ENCODE measurements at regions not wholly inside any gene's neighbourhood (a gene's known extent, or its start where the extent isn't known, plus 50 kb on each side); places are given as distances from the start of the nearest gene placed in this dataset.

DNA sequence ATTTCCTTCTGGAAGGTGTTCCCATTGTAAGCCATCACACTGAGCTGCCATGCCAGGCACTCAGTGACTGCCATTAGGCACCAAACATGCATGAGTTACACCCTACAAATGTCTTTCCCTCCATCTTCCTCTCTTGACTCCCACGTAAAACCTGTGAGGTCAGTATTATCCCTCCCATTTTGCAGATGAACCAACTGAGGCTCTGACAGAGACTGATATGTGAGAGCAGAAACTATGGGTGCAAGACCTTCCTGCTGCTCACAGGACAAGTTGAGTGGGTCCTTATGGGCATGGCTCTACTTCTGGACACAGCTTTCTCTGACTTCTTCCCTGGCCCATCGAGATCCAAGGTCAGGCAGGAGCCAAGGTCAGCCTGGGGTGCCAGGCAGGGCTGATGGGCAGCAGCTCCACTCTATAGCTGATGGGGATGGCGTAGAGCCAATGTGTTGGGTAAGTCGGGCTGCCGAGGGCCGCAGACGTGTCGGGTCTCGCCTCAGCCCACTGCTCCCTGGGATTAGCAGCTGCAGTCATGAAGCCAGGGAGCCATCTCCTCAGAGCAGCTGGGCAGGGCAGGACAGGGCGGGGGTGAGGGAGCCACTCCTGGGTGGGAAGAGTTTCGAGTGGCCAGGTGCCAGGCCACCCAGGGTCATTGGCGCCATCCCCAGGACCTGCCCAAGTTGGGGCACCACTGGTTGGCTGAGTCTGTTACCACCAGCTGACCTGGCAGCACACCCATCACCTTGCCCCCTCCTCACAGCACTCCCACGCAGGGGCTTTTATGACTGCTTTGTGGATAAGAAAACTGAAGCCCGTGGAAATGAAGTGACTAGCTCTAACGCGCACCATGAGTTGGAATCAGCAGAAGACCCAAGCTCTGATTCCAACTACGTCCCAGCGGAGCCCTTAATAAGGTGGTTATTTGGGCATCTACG is 117.8 kb upstream of the ZMIZ1 start:
- no peaks in the 10 kb centered on the region for H3K9me3 ChIP-seq
- no peaks in the 10 kb centered on the region for H3K4me1 ChIP-seq
- H3K4me3 ChIP-seq (ENCODE audit: low read depth, low read length) = no peak overlapping the region
- no peaks in the 10 kb centered on the region for H3K27me3 ChIP-seq
- TF ChIP-seq, protein P1, sequence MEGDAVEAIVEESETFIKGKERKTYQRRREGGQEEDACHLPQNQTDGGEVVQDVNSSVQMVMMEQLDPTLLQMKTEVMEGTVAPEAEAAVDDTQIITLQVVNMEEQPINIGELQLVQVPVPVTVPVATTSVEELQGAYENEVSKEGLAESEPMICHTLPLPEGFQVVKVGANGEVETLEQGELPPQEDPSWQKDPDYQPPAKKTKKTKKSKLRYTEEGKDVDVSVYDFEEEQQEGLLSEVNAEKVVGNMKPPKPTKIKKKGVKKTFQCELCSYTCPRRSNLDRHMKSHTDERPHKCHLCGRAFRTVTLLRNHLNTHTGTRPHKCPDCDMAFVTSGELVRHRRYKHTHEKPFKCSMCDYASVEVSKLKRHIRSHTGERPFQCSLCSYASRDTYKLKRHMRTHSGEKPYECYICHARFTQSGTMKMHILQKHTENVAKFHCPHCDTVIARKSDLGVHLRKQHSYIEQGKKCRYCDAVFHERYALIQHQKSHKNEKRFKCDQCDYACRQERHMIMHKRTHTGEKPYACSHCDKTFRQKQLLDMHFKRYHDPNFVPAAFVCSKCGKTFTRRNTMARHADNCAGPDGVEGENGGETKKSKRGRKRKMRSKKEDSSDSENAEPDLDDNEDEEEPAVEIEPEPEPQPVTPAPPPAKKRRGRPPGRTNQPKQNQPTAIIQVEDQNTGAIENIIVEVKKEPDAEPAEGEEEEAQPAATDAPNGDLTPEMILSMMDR (IDR thresholded peaks at IDR 0.05; ENCODE audit: low read depth, low read length) = no peak
- H3K36me3 ChIP-seq = no peaks in the 10 kb centered on the region
- DNase-seq = no peak

DNA sequence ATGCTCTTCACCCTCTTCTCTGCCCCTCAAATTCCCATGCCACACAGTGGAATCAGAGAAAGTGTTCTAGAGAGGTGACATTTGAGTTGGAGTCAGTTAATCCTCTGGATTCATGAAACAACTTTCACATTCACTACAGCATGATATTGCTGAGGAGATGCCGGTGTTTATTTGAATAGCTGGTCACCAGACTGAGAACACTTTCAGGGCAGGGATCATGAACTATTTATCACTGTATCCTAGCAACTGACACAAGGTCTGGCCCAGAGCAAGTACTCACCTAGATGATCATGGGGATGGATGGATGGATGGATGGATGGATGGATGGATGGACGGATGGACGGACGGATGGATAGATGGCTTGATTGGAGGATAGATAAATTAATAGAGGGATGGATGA is 116.7 kb upstream of the ZMIZ1 start:
- Histone ChIP-seq H3K36me3 (no peaks in the 10 kb centered on the region), H3K9me3 (no peaks in the 10 kb centered on the region), H3K27me3 (no peaks in the 10 kb centered on the region), H3K4me3 (ENCODE audit: low read depth, low read length) (no peak overlapping the region), H3K4me1 (no peaks in the 10 kb centered on the region)
- no peak for DNase-seq
- TF ChIP-seq, protein P1 (IDR thresholded peaks at IDR 0.05; ENCODE audit: low read depth, low read length) = no peak

DNA sequence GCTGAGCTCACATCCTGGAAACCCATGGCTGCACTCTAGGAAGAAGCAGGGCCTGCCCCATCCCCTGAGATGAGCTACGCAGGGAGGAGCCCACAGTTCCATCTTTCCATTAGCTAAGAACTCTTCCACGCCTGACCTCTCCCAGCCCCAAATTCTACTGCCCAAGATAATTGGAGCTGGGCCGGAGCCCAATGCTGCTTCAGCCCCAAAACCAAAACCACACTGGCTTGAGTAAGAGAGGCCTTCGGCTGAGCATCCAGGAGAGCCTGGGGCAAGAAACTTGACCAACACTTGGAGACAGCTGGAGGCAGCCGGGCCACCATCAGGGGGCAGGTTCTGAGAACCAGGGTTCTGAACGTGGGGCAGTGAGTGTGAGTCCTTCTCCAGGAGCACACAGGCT is 116.1 kb upstream of the ZMIZ1 start:
- DNase-seq = no peak
- Histone ChIP-seq H3K9me3 (no peaks in the 10 kb centered on the region), H3K4me1 (no peaks in the 10 kb centered on the region), H3K27me3 (no peaks in the 10 kb centered on the region), H3K36me3 (no peaks in the 10 kb centered on the region), H3K4me3 (ENCODE audit: low read depth, low read length) (no peak overlapping the region)
- TF ChIP-seq, protein P1 (IDR thresholded peaks at IDR 0.05; ENCODE audit: low read depth, low read length) = no peak

DNA sequence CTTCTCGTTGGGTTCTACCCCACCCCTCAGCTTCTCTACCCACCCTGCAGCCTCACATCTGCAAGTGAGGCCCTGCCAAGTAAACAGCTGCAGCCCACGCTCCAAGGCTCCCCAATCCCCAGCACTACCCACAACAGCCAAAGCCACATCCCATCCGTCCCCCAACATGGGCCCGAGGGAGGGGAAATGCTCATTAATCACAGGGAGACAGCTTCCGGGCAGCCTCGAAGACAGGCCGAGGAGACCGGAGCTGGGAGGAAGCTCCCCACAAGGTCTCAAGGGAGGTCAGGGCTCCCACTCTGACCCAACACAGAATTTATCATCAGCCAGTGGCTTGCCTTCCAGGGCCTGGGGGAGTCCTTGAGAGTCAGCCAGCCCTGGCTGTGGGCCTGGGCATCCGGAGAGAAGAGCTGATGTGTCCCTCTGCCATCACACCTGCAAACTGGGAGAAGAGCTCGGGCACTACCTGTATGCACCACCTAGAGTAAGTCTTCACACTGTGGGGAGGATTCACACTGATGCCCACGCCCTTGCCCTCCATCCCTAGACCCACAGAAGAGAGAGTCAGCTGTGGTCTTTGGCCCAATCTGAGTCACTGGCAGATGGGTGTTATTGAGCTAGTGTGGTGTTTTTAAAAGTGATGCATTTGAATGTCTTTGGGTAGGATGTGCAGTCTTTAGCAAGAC is 115.5 kb upstream of the ZMIZ1 start:
- Histone ChIP-seq H3K36me3 (no peaks in the 10 kb centered on the region), H3K4me3 (ENCODE audit: low read depth, low read length) (no peak overlapping the region), H3K9me3 (no peaks in the 10 kb centered on the region), H3K4me1 (no peaks in the 10 kb centered on the region), H3K27me3 (no peaks in the 10 kb centered on the region)
- DNase-seq = no peak
- TF ChIP-seq, protein P1 (IDR thresholded peaks at IDR 0.05; ENCODE audit: low read depth, low read length) = no peak

DNA sequence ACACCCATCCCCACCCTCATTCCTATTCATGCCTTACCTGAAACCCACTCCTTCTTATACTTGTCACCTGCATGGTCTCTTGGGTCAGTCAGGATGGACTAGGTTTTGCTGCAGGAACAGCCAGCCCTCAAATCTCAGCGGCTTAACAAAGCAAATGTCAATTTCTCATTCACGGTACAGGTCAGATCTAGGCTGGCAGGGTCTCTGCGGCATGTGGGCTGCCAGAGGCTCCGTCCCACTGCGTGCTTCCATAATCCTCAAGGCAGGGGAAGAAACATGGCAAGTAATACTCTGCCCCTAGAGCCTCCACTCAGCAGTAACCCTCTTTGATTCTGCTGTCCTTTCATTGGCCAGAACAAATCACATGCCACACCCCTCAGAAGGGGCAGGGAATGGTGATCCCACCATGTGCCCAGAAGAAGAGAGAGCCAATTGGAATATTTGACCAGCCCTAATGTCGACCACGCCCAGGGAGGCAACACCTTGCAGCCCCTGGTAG is 114.9 kb upstream of the ZMIZ1 start:
- no peaks in the 10 kb centered on the region for H3K4me1 ChIP-seq
- H3K9me3 ChIP-seq = no peaks in the 10 kb centered on the region
- H3K27me3 ChIP-seq = no peaks in the 10 kb centered on the region
- no peaks in the 10 kb centered on the region for H3K36me3 ChIP-seq
- TF ChIP-seq, protein P1 (IDR thresholded peaks at IDR 0.05; ENCODE audit: low read depth, low read length) = no peak
- no peak overlapping the region for H3K4me3 ChIP-seq (ENCODE audit: low read depth, low read length)
- DNase-seq = no peak
